Liver (tissue), 8 donors: ENCODE measurements at regions not wholly inside any gene's neighbourhood (a gene's known extent, or its start where the extent isn't known, plus 50 kb on each side); places are given as distances from the start of the nearest gene placed in this dataset.

Experiments
- DNase-seq: peaks from one replicate; pipeline ENCODE4 v3.0.0-alpha.2; 2017; ENCODE audit warnings: low spot score
- H3K27ac ChIP-seq, 2 donors: one replicate each; pipeline ENCODE4 v1.7.0; 2013; ENCODE audit warnings: inconsistent platforms in 2 of 2, low read length in 2 of 2, control low read depth in 1 of 2, low read depth in 1 of 2, mild to moderate bottlenecking in 1 of 2
- H3K27me3 ChIP-seq, 4 donors: one replicate each; pipeline versions ENCODE4 v1.6.1 to v1.7.0; 2013; ENCODE audit warnings: low read length in 3 of 4, inconsistent platforms in 1 of 4, mild to moderate bottlenecking in 1 of 4, moderate library complexity in 1 of 4; ENCODE audit not compliant: control insufficient read depth in 4 of 4, insufficient read depth in 4 of 4
- H3K36me3 ChIP-seq, 4 donors: one replicate each; pipeline versions ENCODE4 v1.6.1 to v1.7.0; 2013; ENCODE audit warnings: low read length in 3 of 4, mild to moderate bottlenecking in 3 of 4, low read depth in 1 of 4, moderate library complexity in 1 of 4; ENCODE audit not compliant: control insufficient read depth in 4 of 4, insufficient read depth in 3 of 4
- H3K4me1 ChIP-seq, 4 donors: one replicate each; pipeline versions ENCODE4 v1.6.1 to v1.7.0; 2013; ENCODE audit warnings: low read length in 3 of 4, mild to moderate bottlenecking in 3 of 4, moderate library complexity in 1 of 4; ENCODE audit not compliant: control insufficient read depth in 4 of 4, insufficient read depth in 4 of 4
- H3K4me3 ChIP-seq, 3 donors: one replicate each; pipeline versions ENCODE4 v1.6.1 to v1.7.0; 2013; ENCODE audit warnings: low read length in 3 of 3, control low read depth in 1 of 3, low read depth in 1 of 3, mild to moderate bottlenecking in 1 of 3
- H3K9ac ChIP-seq, 2 donors: one replicate each; pipeline ENCODE4 v1.7.0; 2013; ENCODE audit warnings: low read length in 2 of 2, mild to moderate bottlenecking in 2 of 2, moderate library complexity in 2 of 2, control low read depth in 1 of 2, low read depth in 1 of 2
- H3K9me3 ChIP-seq, 4 donors: one replicate each; pipeline versions ENCODE4 v1.6.1 to v1.7.0; 2013; ENCODE audit warnings: low read length in 3 of 4; ENCODE audit not compliant: control insufficient read depth in 4 of 4
- CTCF ChIP-seq: fragments of 150-350 bp; IDR thresholded peaks from 2 replicates; pipeline ENCODE4 v1.5.1; 2017; ENCODE audit warnings: improper control_type of control experiment, low read depth, low read length; ENCODE audit not compliant: missing input control
- EGR1 ChIP-seq, 2 donors: IDR thresholded peaks; 2 replicates each; pipeline ENCODE4 v1.6.1; 2016 to 2018; ENCODE audit warnings: antibody characterized with exemption in 2 of 2, low read depth in 2 of 2
- FOXA1 ChIP-seq: IDR thresholded peaks from 2 replicates; pipeline ENCODE4 v1.6.1; 2016; ENCODE audit warnings: antibody characterized with exemption
- FOXA2 ChIP-seq: IDR thresholded peaks from 2 replicates; pipeline ENCODE4 v1.6.1; 2016; ENCODE audit warnings: antibody characterized with exemption
- GABPA ChIP-seq, 2 donors: IDR thresholded peaks in 1 of 2; conservative IDR thresholded peaks in 1 of 2; 2 replicates each; pipeline ENCODE4 v1.6.1; 2016; ENCODE audit warnings: antibody characterized with exemption in 2 of 2, mild to moderate bottlenecking in 1 of 2, moderate library complexity in 1 of 2
- HNF4A ChIP-seq, 2 donors: conservative IDR thresholded peaks; 2 replicates each; pipeline ENCODE4 v1.6.1; 2016; ENCODE audit warnings: antibody characterized with exemption in 2 of 2, mild to moderate bottlenecking in 2 of 2
- HNF4G ChIP-seq: IDR thresholded peaks from 2 replicates; pipeline ENCODE4 v1.6.1; 2016; ENCODE audit warnings: antibody characterized with exemption
- JUND ChIP-seq, 2 donors: IDR thresholded peaks; 2 replicates each; pipeline ENCODE4 v1.6.1; 2016; ENCODE audit warnings: antibody characterized with exemption in 2 of 2
- MAX ChIP-seq: IDR thresholded peaks from 2 replicates; pipeline ENCODE4 v1.6.1; 2016; ENCODE audit warnings: antibody characterized with exemption
- NR2F2 ChIP-seq: IDR thresholded peaks from 2 replicates; pipeline ENCODE4 v1.6.1; 2016; ENCODE audit warnings: antibody characterized with exemption
- RAD21 ChIP-seq, 2 donors: IDR thresholded peaks; 2 replicates each; pipeline ENCODE4 v1.6.1; 2016; ENCODE audit warnings: antibody characterized with exemption in 2 of 2, mild to moderate bottlenecking in 2 of 2
- RXRA ChIP-seq, 2 donors: IDR thresholded peaks; 2 replicates each; pipeline ENCODE4 v1.6.1; 2017 to 2018; ENCODE audit warnings: antibody characterized with exemption in 2 of 2, mild to moderate bottlenecking in 1 of 2
- SP1 ChIP-seq: IDR thresholded peaks from 2 replicates; pipeline ENCODE4 v1.6.1; 2018; ENCODE audit warnings: antibody characterized with exemption, mild to moderate bottlenecking
- TAF1 ChIP-seq: conservative IDR thresholded peaks from 2 replicates; pipeline ENCODE4 v1.6.1; 2016; ENCODE audit warnings: antibody characterized with exemption, mild to moderate bottlenecking
- YY1 ChIP-seq: IDR thresholded peaks from 2 replicates; pipeline ENCODE4 v1.6.1; 2016; ENCODE audit warnings: antibody characterized with exemption, mild to moderate bottlenecking
- WGBS: extraction: QIAGEN DNeasy Blood & Tissue Kit; methylation state at CpG from one replicate; pipeline ENCODE4 v1.1.7; 2013; 5-methylcytosine and 5-hydroxymethylcytosine counted together
- TF ChIP-seq, protein P1 (sequence below): IDR thresholded peaks from 2 replicates; pipeline ENCODE4 v1.6.1; 2016; ENCODE audit warnings: antibody characterized with exemption
- TF ChIP-seq, protein P2 (sequence below): IDR thresholded peaks from 2 replicates; pipeline ENCODE4 v1.6.1; 2016; ENCODE audit warnings: antibody characterized with exemption
- TF ChIP-seq, protein P3 (sequence below): IDR thresholded peaks from 2 replicates; pipeline ENCODE4 v1.6.1; 2016; ENCODE audit warnings: antibody characterized with exemption, mild to moderate bottlenecking
- donor health status: healthy.
- donor health status: healthy.
- donor health status: healthy.
- donor health status: healthy.
- donor health status: healthy.

DNA sequence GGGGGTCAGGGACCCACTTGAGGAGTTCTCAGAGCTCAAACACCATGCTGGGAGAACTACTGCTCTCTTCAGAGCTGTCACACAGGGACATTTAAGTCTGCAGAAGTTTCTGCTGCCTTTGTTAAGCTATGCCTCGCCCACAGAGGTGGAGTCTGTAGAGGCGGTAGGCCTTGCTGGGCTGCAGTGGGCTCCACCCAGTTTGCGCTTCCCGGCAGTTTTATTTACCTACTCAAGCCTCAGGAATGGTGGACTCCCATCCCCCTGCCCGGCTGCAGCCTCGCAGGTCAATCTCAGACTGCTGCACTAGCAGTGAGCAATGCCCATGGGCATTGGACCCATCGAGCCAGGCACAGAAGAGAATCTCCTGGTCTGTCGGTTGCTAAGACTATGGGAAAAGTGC, 706.4 kb downstream of the LRRIQ3 start:
- DNase-seq = no peak
- TF ChIP-seq MAX = no peak
- no peak for TF ChIP-seq HNF4A (conservative IDR thresholded peaks at IDR 0.05)
- TF ChIP-seq HNF4G = no peak
- no peak for TF ChIP-seq CTCF
- no peak for TF ChIP-seq SP1
- TF ChIP-seq TAF1 = no peak
- TF ChIP-seq YY1 = no peak
- no peak for TF ChIP-seq EGR1 (IDR thresholded peaks at IDR 0.05; ENCODE audit: low read depth in 2 of 2)
- TF ChIP-seq, protein P1, sequence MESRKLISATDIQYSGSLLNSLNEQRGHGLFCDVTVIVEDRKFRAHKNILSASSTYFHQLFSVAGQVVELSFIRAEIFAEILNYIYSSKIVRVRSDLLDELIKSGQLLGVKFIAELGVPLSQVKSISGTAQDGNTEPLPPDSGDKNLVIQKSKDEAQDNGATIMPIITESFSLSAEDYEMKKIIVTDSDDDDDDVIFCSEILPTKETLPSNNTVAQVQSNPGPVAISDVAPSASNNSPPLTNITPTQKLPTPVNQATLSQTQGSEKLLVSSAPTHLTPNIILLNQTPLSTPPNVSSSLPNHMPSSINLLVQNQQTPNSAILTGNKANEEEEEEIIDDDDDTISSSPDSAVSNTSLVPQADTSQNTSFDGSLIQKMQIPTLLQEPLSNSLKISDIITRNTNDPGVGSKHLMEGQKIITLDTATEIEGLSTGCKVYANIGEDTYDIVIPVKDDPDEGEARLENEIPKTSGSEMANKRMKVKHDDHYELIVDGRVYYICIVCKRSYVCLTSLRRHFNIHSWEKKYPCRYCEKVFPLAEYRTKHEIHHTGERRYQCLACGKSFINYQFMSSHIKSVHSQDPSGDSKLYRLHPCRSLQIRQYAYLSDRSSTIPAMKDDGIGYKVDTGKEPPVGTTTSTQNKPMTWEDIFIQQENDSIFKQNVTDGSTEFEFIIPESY = no peak
- TF ChIP-seq, protein P2, sequence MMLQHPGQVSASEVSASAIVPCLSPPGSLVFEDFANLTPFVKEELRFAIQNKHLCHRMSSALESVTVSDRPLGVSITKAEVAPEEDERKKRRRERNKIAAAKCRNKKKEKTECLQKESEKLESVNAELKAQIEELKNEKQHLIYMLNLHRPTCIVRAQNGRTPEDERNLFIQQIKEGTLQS = no peak
- TF ChIP-seq NR2F2 = no peak
- no peak for TF ChIP-seq JUND (IDR thresholded peaks at IDR 0.05)
- TF ChIP-seq, protein P3, sequence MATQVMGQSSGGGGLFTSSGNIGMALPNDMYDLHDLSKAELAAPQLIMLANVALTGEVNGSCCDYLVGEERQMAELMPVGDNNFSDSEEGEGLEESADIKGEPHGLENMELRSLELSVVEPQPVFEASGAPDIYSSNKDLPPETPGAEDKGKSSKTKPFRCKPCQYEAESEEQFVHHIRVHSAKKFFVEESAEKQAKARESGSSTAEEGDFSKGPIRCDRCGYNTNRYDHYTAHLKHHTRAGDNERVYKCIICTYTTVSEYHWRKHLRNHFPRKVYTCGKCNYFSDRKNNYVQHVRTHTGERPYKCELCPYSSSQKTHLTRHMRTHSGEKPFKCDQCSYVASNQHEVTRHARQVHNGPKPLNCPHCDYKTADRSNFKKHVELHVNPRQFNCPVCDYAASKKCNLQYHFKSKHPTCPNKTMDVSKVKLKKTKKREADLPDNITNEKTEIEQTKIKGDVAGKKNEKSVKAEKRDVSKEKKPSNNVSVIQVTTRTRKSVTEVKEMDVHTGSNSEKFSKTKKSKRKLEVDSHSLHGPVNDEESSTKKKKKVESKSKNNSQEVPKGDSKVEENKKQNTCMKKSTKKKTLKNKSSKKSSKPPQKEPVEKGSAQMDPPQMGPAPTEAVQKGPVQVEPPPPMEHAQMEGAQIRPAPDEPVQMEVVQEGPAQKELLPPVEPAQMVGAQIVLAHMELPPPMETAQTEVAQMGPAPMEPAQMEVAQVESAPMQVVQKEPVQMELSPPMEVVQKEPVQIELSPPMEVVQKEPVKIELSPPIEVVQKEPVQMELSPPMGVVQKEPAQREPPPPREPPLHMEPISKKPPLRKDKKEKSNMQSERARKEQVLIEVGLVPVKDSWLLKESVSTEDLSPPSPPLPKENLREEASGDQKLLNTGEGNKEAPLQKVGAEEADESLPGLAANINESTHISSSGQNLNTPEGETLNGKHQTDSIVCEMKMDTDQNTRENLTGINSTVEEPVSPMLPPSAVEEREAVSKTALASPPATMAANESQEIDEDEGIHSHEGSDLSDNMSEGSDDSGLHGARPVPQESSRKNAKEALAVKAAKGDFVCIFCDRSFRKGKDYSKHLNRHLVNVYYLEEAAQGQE = no peak
- no peak for TF ChIP-seq FOXA1
- no peak for TF ChIP-seq GABPA (IDR thresholded peaks at IDR 0.05 in 1 of 2, conservative IDR thresholded peaks at IDR 0.05 in 1 of 2)
- TF ChIP-seq RXRA (IDR thresholded peaks at IDR 0.05) = no peak
- TF ChIP-seq RAD21 (IDR thresholded peaks at IDR 0.05) = no peak
- no peak for TF ChIP-seq FOXA2
- 79% methylated on average over 8 of the region's 8 CpGs for WGBS

More for the DNA sequence above, 706.4 kb downstream of the LRRIQ3 start:
- H3K9me3 ChIP-seq = no peaks in the 10 kb centered on the region
- no peak overlapping the region for H3K27ac ChIP-seq
- H3K9ac ChIP-seq = no peak overlapping the region
- H3K4me1 ChIP-seq = no peaks in the 10 kb centered on the region
- H3K4me3 ChIP-seq = no peak overlapping the region
- H3K27me3 ChIP-seq = no peaks in the 10 kb centered on the region
- no peaks in the 10 kb centered on the region for H3K36me3 ChIP-seq
